Breast epithelium (tissue), 4 donors: ENCODE measurements at regions not wholly inside any gene's neighbourhood (a gene's known extent, or its start where the extent isn't known, plus 50 kb on each side); places are given as distances from the start of the nearest gene placed in this dataset.

ENCODE experiments used
- DNase-seq, 2 donors: peaks; one replicate each; pipeline ENCODE4 v3.0.0-alpha.2; 2019; ENCODE audit warnings: low spot score in 2 of 2
- H3K27ac ChIP-seq, 2 donors: fragments of 200-600 bp; sonication (generic) in 1 of 2; one replicate each; pipeline ENCODE4 v1.5.1; 2016 to 2019; ENCODE audit warnings: mild to moderate bottlenecking in 1 of 2
- H3K27me3 ChIP-seq, 2 donors: fragments of 200-600 bp; sonication (generic) in 1 of 2; one replicate each; pipeline versions ENCODE4 v1.5.1 to v1.6.0; 2017 to 2019; ENCODE audit warnings: control low read depth in 1 of 2, mild to moderate bottlenecking in 1 of 2
- H3K36me3 ChIP-seq: fragments of 200-600 bp; one replicate; pipeline ENCODE4 v1.5.1; 2019
- H3K4me1 ChIP-seq, 2 donors: fragments of 200-600 bp; sonication (generic); one replicate each; pipeline ENCODE4 v1.5.1; 2016 to 2019; ENCODE audit warnings: control low read depth in 1 of 2
- H3K4me3 ChIP-seq, 3 donors: fragments of 200-600 bp; sonication (generic); 1 replicate in 2 of 3; 2 replicates in 1 of 3; pipeline ENCODE4 v1.5.1; 2016 to 2019; ENCODE audit warnings: mild to moderate bottlenecking in 3 of 3, moderate library complexity in 2 of 3
- H3K9me3 ChIP-seq, 2 donors: fragments of 200-600 bp; sonication (generic) in 1 of 2; one replicate each; pipeline ENCODE4 v1.5.1; 2016 to 2019; ENCODE audit warnings: control low read depth in 1 of 2
- POLR2A ChIP-seq: fragments of 450-650 bp; IDR thresholded peaks from one replicate; pipeline ENCODE4 v1.6.1; 2016; ENCODE audit warnings: antibody characterized with exemption, mild to moderate bottlenecking, moderate library complexity
- POLR2AphosphoS5 ChIP-seq, 3 donors: sonication (generic); formaldehyde crosslinking; IDR thresholded peaks; one replicate each; pipeline ENCODE4 v1.6.1; 2017; ENCODE audit warnings: antibody characterized with exemption in 3 of 3
- intact Hi-C: fragments of 100-400 bp; cut with DNase I; formaldehyde crosslinking; loops from one replicate; pipeline ENCODE4 v1.15.1; 2023; ENCODE audit warnings: low total_unique reads
- TF ChIP-seq, protein P1 (sequence below), 3 donors: fragments of 450-650 bp; IDR thresholded peaks; one replicate each; pipeline ENCODE4 v1.5.1; 2016 to 2017; ENCODE audit warnings: antibody characterized with exemption in 3 of 3, mild to moderate bottlenecking in 3 of 3, moderate library complexity in 3 of 3

DNA sequence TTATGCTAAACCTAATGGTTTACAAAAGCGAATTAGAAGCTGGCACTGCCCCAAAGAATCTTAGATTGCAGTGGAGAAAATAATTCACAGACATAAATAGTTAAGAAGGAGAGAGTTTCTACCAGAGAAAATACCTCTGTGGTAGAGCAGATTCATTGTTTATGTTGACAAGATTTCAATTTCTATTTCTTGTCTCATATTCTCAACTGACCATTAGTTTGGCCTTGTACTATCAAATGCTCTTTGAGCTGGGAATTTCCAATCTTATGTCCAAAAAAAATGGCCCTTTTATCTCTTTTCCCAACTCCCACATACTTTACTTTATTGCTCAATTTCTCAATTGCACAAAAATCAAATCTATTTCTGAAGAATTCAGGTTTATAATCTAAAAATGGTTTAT is 804.1 kb upstream of the CITED2 start:
- no peaks in the 10 kb centered on the region for H3K9me3 ChIP-seq
- DNase-seq: no peak
- no peak for TF ChIP-seq POLR2A
- TF ChIP-seq POLR2AphosphoS5 (IDR thresholded peaks at IDR 0.05): no peak
- TF ChIP-seq, protein P1, sequence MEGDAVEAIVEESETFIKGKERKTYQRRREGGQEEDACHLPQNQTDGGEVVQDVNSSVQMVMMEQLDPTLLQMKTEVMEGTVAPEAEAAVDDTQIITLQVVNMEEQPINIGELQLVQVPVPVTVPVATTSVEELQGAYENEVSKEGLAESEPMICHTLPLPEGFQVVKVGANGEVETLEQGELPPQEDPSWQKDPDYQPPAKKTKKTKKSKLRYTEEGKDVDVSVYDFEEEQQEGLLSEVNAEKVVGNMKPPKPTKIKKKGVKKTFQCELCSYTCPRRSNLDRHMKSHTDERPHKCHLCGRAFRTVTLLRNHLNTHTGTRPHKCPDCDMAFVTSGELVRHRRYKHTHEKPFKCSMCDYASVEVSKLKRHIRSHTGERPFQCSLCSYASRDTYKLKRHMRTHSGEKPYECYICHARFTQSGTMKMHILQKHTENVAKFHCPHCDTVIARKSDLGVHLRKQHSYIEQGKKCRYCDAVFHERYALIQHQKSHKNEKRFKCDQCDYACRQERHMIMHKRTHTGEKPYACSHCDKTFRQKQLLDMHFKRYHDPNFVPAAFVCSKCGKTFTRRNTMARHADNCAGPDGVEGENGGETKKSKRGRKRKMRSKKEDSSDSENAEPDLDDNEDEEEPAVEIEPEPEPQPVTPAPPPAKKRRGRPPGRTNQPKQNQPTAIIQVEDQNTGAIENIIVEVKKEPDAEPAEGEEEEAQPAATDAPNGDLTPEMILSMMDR (IDR thresholded peaks at IDR 0.05): no peak
- H3K4me3 ChIP-seq: no peak overlapping the region
- H3K27ac ChIP-seq: peak overlapping the region in 1 of 2 donors; percentile 27
- H3K36me3 ChIP-seq: no peaks in the 10 kb centered on the region
- H3K27me3 ChIP-seq: no peaks in the 10 kb centered on the region
- intact Hi-C loops: no loop called here
- no peaks in the 10 kb centered on the region for H3K4me1 ChIP-seq

DNA sequence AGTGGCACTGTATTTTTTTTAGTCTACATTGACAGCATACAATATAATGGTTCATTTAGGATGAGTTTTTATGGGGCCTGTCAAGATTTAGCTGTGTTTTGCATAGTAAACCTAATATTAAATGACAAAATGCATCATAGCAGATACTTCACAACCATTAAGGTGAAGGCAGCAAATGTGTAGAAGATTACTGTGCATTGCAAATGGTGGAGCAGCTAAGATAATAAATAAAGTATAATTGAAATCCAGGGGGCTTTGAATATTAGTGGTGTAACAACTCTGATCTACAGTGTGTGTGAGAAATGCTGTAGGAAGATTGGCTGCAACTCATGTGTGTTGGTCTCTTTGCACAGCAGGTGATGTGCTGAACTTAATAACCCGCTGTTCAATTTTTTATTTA is 801.9 kb upstream of the CITED2 start:
- Histone ChIP-seq H3K4me1 (no peaks in the 10 kb centered on the region), H3K27me3 (no peaks in the 10 kb centered on the region), H3K36me3 (no peaks in the 10 kb centered on the region)

DNA sequence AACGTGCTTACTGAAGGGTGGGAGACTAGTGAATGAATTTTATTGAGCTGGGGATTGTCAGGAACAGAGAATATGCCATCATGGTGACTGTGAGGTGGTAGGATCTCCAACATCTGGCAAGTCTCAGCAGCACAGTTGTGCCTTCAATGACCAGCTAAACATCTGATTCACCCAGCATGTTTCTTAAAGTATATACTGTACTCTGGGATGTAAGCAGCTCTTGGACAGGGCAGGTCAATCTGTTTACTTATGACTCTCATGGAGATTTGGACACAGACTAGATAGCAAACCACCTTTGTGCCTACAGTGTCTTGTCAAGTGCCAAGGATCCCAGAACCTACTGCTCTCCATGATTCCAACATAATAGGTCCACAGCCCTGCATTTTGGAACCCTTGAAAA is 801.0 kb upstream of the CITED2 start:
- TF ChIP-seq POLR2A (no peak), POLR2AphosphoS5 (IDR thresholded peaks at IDR 0.05) (no peak)
- TF ChIP-seq, protein P1 (IDR thresholded peaks at IDR 0.05): no peak
- no peak for DNase-seq
- intact Hi-C loops: no loop called here
- Histone ChIP-seq H3K4me1 (no peaks in the 10 kb centered on the region), H3K27me3 (no peaks in the 10 kb centered on the region), H3K9me3 (no peaks in the 10 kb centered on the region), H3K27ac (no peak overlapping the region), H3K36me3 (no peaks in the 10 kb centered on the region), H3K4me3 (no peak overlapping the region)

More for the DNA sequence above, 801.9 kb upstream of the CITED2 start:
- Histone ChIP-seq H3K9me3 (no peaks in the 10 kb centered on the region), H3K4me3 (no peak overlapping the region), H3K27ac (no peak overlapping the region)
- intact Hi-C loops: no loop called here
- no peak for DNase-seq
- no peak for TF ChIP-seq POLR2AphosphoS5 (IDR thresholded peaks at IDR 0.05)
- TF ChIP-seq, protein P1 (IDR thresholded peaks at IDR 0.05): no peak
- no peak for TF ChIP-seq POLR2A

DNA sequence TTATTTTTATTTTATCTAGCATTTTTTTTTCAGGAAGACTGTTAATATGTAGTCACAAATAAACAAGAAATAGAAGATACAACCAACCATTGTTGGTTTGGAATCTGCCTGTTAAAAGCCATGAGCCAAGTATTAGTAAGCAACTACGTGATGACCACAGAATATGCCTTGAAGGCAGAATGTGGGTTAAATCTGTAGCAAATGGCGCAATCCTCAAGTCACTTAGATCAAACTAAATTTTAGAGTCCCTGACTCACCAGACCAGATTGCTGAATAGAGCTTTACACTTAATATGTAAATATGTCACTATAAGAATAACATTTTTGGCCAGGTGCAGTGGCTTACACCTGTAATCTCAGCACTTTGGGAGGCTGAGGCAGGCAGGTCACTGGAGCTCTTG is 800.1 kb upstream of the CITED2 start:
- Histone ChIP-seq H3K36me3 (no peaks in the 10 kb centered on the region), H3K27me3 (no peaks in the 10 kb centered on the region), H3K27ac (no peak overlapping the region), H3K4me3 (no peak overlapping the region), H3K9me3 (no peaks in the 10 kb centered on the region), H3K4me1 (no peaks in the 10 kb centered on the region)
- TF ChIP-seq POLR2A: no peak
- no peak for TF ChIP-seq POLR2AphosphoS5 (IDR thresholded peaks at IDR 0.05)
- TF ChIP-seq, protein P1 (IDR thresholded peaks at IDR 0.05): no peak
- peak in 1 of 2 donors; percentile 19 for DNase-seq
- intact Hi-C loops: no loop called here

DNA sequence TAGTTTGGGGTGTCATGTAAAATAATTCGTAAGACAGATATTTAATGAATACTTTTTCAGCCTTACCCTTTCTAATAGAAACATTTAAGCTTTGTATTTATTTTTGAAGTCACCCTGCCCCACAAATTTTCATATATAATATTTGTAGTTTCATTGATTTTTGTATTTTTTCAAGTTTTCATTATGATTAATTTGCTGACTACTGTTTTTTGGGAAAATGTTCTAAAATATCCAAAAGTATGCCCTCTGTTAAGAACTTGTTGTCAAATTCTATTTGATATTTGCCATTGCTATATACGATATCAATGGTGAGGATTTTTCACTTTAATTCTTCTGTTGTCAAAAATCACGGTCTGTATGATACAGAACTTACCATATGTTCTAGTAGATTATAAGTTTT is 793.9 kb upstream of the CITED2 start:
- H3K4me1 ChIP-seq: no peaks in the 10 kb centered on the region
- no peaks in the 10 kb centered on the region for H3K36me3 ChIP-seq
- no peak overlapping the region for H3K4me3 ChIP-seq
- intact Hi-C loops: no loop called here
- H3K9me3 ChIP-seq: no peaks in the 10 kb centered on the region
- no peak for DNase-seq
- H3K27ac ChIP-seq: no peak overlapping the region
- TF ChIP-seq POLR2A: no peak
- TF ChIP-seq, protein P1 (IDR thresholded peaks at IDR 0.05): no peak
- TF ChIP-seq POLR2AphosphoS5 (IDR thresholded peaks at IDR 0.05): no peak
- H3K27me3 ChIP-seq: no peaks in the 10 kb centered on the region
